A549 (cell line): ENCODE measurements at regions not wholly inside any gene's neighbourhood (a gene's known extent, or its start where the extent isn't known, plus 50 kb on each side); places are given as distances from the start of the nearest gene placed in this dataset.

Experiments used
- CBX8 ChIP-seq: fragments of 200-600 bp; sonication (generic); IDR thresholded peaks from 2 replicates; pipeline ENCODE4 v1.6.1; 2016
- GATA3 ChIP-seq: IDR thresholded peaks from 2 replicates; pipeline ENCODE4 v1.6.1; 2012; ENCODE audit warnings: borderline replicate concordance
- JUN ChIP-seq, 2 experiments: fragments of >200 bp; sonication (Bioruptor Twin); formaldehyde crosslinking; IDR thresholded peaks; 2 replicates in 1 of 2; 3 replicates in 1 of 2; pipeline ENCODE4 v1.6.1; 2016 to 2017
- JUNB ChIP-seq: fragments of >200 bp; sonication (Bioruptor Twin); formaldehyde crosslinking; IDR thresholded peaks from 2 replicates; pipeline ENCODE4 v1.6.1; 2016
- MAX ChIP-seq: IDR thresholded peaks from 2 replicates; pipeline ENCODE4 v1.6.1; 2012
- MYC ChIP-seq: IDR thresholded peaks from 2 replicates; pipeline ENCODE4 v1.6.1; 2012; ENCODE audit warnings: mild to moderate bottlenecking, inconsistent platforms, low read length, improper control_type of control experiment, borderline replicate concordance
- POLR2A ChIP-seq: IDR thresholded peaks from 2 replicates; pipeline ENCODE4 v1.6.1; 2012; ENCODE audit warnings: mild to moderate bottlenecking, low read length
- RFX5 ChIP-seq: fragments of 450-650 bp; IDR thresholded peaks from 2 replicates; pipeline ENCODE4 v1.7.1; 2014; ENCODE audit warnings: antibody characterized with exemption, mild to moderate bottlenecking, moderate library complexity
- USF2 ChIP-seq: fragments of 450-650 bp; IDR thresholded peaks from 2 replicates; pipeline ENCODE4 v1.6.1; 2014; ENCODE audit warnings: antibody characterized with exemption
- TF ChIP-seq, protein P1 (sequence below): fragments of >200 bp; sonication (Bioruptor Twin); formaldehyde crosslinking; IDR thresholded peaks from 3 replicates; pipeline ENCODE4 v1.5.1; 2016

GRCh38 chr13:64633948-64634347, 2596.2 kb downstream of the PCDH9 start:
- TF ChIP-seq MAX: no peak
- TF ChIP-seq MYC: no peak
- TF ChIP-seq, protein P1, sequence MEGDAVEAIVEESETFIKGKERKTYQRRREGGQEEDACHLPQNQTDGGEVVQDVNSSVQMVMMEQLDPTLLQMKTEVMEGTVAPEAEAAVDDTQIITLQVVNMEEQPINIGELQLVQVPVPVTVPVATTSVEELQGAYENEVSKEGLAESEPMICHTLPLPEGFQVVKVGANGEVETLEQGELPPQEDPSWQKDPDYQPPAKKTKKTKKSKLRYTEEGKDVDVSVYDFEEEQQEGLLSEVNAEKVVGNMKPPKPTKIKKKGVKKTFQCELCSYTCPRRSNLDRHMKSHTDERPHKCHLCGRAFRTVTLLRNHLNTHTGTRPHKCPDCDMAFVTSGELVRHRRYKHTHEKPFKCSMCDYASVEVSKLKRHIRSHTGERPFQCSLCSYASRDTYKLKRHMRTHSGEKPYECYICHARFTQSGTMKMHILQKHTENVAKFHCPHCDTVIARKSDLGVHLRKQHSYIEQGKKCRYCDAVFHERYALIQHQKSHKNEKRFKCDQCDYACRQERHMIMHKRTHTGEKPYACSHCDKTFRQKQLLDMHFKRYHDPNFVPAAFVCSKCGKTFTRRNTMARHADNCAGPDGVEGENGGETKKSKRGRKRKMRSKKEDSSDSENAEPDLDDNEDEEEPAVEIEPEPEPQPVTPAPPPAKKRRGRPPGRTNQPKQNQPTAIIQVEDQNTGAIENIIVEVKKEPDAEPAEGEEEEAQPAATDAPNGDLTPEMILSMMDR: no peak
- no peak for TF ChIP-seq JUN (IDR thresholded peaks at IDR 0.05)
- TF ChIP-seq JUNB: no peak
- no peak for TF ChIP-seq POLR2A
- no peak for TF ChIP-seq GATA3
- no peak for TF ChIP-seq RFX5
- no peak for TF ChIP-seq CBX8
- no peak for TF ChIP-seq USF2
